DOHH2 (cell line): ENCODE measurements at regions not wholly inside any gene's neighbourhood (a gene's known extent, or its start where the extent isn't known, plus 50 kb on each side); places are given as distances from the start of the nearest gene placed in this dataset.

Experiments used
- H3F3A ChIP-seq: fragments of 200-600 bp; sonication (generic), shearing (Covaris generic); 2 replicates; pipeline ENCODE4 v1.6.0; 2016; ENCODE audit warnings: antibody characterized with exemption, mild to moderate bottlenecking; ENCODE audit not compliant: control insufficient read depth, insufficient read depth
- H3K27ac ChIP-seq: fragments of 200-600 bp; sonication (generic); 2 replicates; pipeline ENCODE4 v1.5.1; 2014; ENCODE audit warnings: low read depth, mild to moderate bottlenecking, low read length, moderate library complexity
- H3K27me3 ChIP-seq: fragments of 200-600 bp; sonication (generic); 2 replicates; pipeline ENCODE4 v1.6.1; 2014; ENCODE audit warnings: mild to moderate bottlenecking, low read length, mixed read lengths; ENCODE audit not compliant: control insufficient read depth
- H3K36me3 ChIP-seq: fragments of 200-600 bp; sonication (generic); 2 replicates; pipeline ENCODE4 v1.6.1; 2014; ENCODE audit warnings: mild to moderate bottlenecking, low read length, moderate library complexity, mixed read lengths; ENCODE audit not compliant: control insufficient read depth
- H3K4me1 ChIP-seq: fragments of 200-600 bp; sonication (generic); 2 replicates; pipeline ENCODE4 v1.6.1; 2014; ENCODE audit warnings: mild to moderate bottlenecking, low read length, mixed read lengths; ENCODE audit not compliant: control insufficient read depth
- H3K4me2 ChIP-seq: fragments of 200-600 bp; sonication (generic); 2 replicates; pipeline ENCODE4 v1.6.0; 2014; ENCODE audit warnings: mild to moderate bottlenecking, low read length, moderate library complexity
- H3K4me3 ChIP-seq: fragments of 200-600 bp; sonication (generic); 2 replicates; pipeline ENCODE4 v1.5.1; 2014; ENCODE audit warnings: mild to moderate bottlenecking, low read length, mixed read lengths
- H3K79me2 ChIP-seq: fragments of 200-600 bp; sonication (generic); 2 replicates; pipeline ENCODE4 v1.6.1; 2014; ENCODE audit warnings: mild to moderate bottlenecking, low read length, mixed read lengths; ENCODE audit not compliant: control insufficient read depth
- H3K9me2 ChIP-seq: fragments of 200-600 bp; sonication (generic); replicated peaks from 2 replicates; pipeline ENCODE4 v1.6.1; 2014; ENCODE audit warnings: mild to moderate bottlenecking, low read length, mixed read lengths; ENCODE audit not compliant: control insufficient read depth
- H3K9me3 ChIP-seq: fragments of 200-600 bp; sonication (generic); 2 replicates; pipeline ENCODE4 v1.6.1; 2014; ENCODE audit warnings: antibody characterized with exemption, low read length, mixed read lengths; ENCODE audit not compliant: control insufficient read depth, insufficient read depth
- H4K20me1 ChIP-seq: fragments of 200-600 bp; sonication (generic); 2 replicates; pipeline ENCODE4 v1.6.0; 2014; ENCODE audit warnings: low read depth, mild to moderate bottlenecking, antibody characterized with exemption, low read length, moderate library complexity; ENCODE audit not compliant: control insufficient read depth, insufficient read depth
- CTCF ChIP-seq: fragments of 200-600 bp; sonication (generic); IDR thresholded peaks from one replicate; pipeline ENCODE4 v1.5.1; 2014; ENCODE audit warnings: antibody characterized with exemption, mild to moderate bottlenecking, low read depth, low read length; ENCODE audit not compliant: poor library complexity, severe bottlenecking
- EZH2phosphoT487 ChIP-seq: fragments of 200-600 bp; sonication (generic); IDR thresholded peaks from 2 replicates; pipeline ENCODE4 v1.6.1; 2017; ENCODE audit warnings: borderline replicate concordance, mild to moderate bottlenecking, antibody characterized with exemption, low read length, moderate library complexity, mixed read lengths

DNA sequence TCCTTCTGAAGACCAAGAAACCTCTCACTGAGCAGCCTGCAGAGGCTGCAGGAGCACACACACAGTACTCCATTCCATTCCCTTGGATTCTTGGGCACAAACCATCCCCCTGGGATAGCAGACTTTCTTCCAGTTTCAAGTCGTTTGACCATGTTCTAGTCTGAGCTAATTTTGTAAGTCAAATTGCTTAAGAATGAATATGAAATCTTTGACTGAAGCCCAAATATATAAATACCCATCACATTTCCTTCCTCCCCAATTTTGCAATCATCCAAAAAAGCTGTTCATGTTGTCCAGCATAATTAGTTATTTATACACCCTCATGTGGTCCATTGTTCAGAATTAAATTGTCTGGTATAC, 231.2 kb upstream of the TPRG1 start:
- Histone ChIP-seq H3K4me1 (peaks cover 15% of the 10 kb centered on the region), H3K9me3 (no peaks in the 10 kb centered on the region), H3K4me2 (peak overlapping the region; percentile 38), H3F3A (no peaks in the 10 kb centered on the region), H3K36me3 (no peaks in the 10 kb centered on the region), H3K4me3 (no peak overlapping the region), H3K27me3 (no peaks in the 10 kb centered on the region), H3K9me2 (no peaks in the 10 kb centered on the region), H3K27ac (no peak overlapping the region), H3K79me2 (no peaks in the 10 kb centered on the region), H4K20me1 (no peaks in the 10 kb centered on the region)
- no peak for TF ChIP-seq CTCF
- no peak for TF ChIP-seq EZH2phosphoT487

DNA sequence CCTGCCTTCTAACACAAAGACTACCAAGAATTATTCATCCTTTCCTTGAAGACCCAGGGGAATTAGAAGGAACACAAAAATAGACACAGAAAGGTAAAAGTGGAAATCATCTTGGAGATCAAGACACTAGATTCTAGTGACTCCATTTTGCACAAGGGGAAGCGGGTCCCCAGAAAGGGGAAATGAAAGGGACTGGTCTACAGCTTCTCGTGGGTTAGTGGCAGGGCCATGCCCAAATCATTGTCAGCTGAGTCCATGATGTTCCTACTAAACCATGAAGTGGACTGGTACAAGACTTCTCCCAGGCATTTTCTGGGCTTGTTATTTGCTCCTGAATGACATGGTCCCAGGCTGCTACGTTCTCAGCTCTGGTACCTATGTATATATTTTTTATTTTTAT, 230.7 kb upstream of the TPRG1 start:
- Histone ChIP-seq H3K9me3 (no peaks in the 10 kb centered on the region), H3K36me3 (no peaks in the 10 kb centered on the region), H3K79me2 (no peaks in the 10 kb centered on the region), H3K9me2 (no peaks in the 10 kb centered on the region), H3K27me3 (no peaks in the 10 kb centered on the region), H3K27ac (no peak overlapping the region), H3K4me1 (peaks cover 15% of the 10 kb centered on the region), H3K4me3 (no peak overlapping the region), H4K20me1 (no peaks in the 10 kb centered on the region), H3K4me2 (peak overlapping the region; percentile 38), H3F3A (no peaks in the 10 kb centered on the region)
- TF ChIP-seq CTCF (no peak), EZH2phosphoT487 (no peak)

DNA sequence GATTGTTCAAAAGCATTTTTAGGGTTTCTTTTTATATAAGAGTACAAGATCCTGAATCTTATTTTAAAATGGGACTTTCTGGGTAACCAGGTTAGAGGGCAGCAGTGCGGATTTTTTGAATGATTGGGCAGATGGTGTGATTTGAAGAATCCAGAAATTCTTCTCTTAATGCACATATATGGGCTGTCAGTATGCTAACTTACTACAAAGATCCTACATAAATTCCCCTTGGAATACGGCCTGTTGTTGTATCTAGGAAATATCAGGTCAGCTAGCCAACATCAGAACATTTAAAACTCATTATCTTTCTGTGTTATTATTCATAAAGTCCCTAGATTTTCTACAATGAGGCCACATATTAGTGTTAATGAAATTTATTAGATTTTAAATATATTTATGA, 229.6 kb upstream of the TPRG1 start:
- no peaks in the 10 kb centered on the region for H3K36me3 ChIP-seq
- H3K27me3 ChIP-seq: no peaks in the 10 kb centered on the region
- no peak overlapping the region for H3K4me2 ChIP-seq
- TF ChIP-seq CTCF: no peak
- TF ChIP-seq EZH2phosphoT487: no peak
- peaks cover 21% of the 10 kb centered on the region for H3K4me1 ChIP-seq
- H3K27ac ChIP-seq: no peak overlapping the region
- H4K20me1 ChIP-seq: no peaks in the 10 kb centered on the region
- no peaks in the 10 kb centered on the region for H3K79me2 ChIP-seq
- H3F3A ChIP-seq: no peaks in the 10 kb centered on the region
- H3K4me3 ChIP-seq: no peak overlapping the region
- H3K9me3 ChIP-seq: no peaks in the 10 kb centered on the region
- H3K9me2 ChIP-seq: no peaks in the 10 kb centered on the region

DNA sequence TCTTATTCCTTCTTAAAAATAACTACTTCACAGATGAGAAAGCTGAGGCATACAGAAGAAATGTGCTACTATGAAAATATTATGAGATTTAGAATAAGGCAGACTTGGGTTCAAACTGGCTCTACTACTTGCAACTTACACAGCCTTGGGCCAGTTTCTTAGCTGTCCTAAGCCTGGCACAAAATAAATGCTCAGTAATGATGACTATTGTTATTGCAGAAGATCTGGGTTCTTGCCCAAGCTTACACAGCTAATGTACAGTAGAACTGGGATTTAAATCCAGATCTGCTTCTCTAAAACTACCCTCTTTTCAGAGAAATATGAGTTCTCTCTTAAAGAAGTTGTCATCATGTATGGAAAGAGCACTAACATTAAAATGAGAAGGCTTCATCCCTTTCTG, 228.2 kb upstream of the TPRG1 start:
- Histone ChIP-seq H3K4me2 (no peak overlapping the region), H3K4me3 (no peak overlapping the region), H3F3A (no peaks in the 10 kb centered on the region), H3K27ac (no peak overlapping the region), H3K9me3 (no peaks in the 10 kb centered on the region), H3K9me2 (no peaks in the 10 kb centered on the region), H3K36me3 (no peaks in the 10 kb centered on the region), H3K27me3 (no peaks in the 10 kb centered on the region), H4K20me1 (no peaks in the 10 kb centered on the region), H3K4me1 (peaks cover 35% of the 10 kb centered on the region), H3K79me2 (no peaks in the 10 kb centered on the region)
- TF ChIP-seq CTCF: no peak
